Stimulated activated CD8-positive, alpha-beta memory T cell treated with anti-CD3 and anti-CD28 coated beads, Interleukin-15, amount 100 ng/mL, for 24 hours (primary cell): ENCODE measurements at regions not wholly inside any gene's neighbourhood (a gene's known extent, or its start where the extent isn't known, plus 50 kb on each side); places are given as distances from the start of the nearest gene placed in this dataset.
"Not testable (repeated sequence)": the region's sequence is repeated elsewhere in the genome, so short reads cannot be mapped to it uniquely, and the experiment has no call there.

Experiments used
- DNase-seq: peaks from one replicate; pipeline ENCODE4 v3.0.0-alpha.2; 2020; ENCODE audit warnings: low read depth

DNA sequence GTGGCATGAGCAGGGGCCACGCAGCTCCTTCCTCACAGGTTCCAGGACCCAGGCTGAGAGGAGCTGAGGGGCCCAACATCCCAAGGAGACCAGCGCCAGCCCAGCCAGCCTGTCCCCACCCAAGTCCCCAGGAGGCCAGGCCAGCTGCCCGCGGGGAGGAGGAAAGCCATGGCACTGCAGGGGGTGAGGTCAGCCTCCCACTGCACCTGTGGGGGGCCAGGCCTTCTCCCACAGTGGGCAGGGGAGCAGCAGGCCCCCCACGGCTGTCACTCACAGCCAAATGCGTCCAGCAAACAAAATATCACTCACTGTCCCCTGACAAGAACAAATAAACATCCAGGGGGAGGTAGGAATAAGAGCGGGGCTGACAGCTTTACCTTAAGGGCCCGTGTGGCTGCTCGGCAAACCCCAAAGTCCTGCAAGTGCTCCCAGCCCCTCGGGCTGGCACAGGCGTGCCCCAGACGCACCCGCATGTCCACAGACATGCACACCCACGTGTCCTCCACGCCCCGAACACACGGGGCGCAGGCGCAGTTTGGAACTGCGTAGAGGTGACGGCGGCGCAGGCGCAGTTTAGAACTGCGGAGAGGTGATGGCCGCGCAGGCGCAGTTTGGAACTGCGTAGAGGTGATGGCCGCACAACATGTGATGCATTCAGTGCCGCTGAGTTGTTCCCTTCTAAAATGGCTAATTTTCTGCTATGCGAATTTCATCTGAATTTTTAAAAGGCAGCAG, 291.1 kb downstream of the FOXL1 start:
- no peak for DNase-seq

DNA sequence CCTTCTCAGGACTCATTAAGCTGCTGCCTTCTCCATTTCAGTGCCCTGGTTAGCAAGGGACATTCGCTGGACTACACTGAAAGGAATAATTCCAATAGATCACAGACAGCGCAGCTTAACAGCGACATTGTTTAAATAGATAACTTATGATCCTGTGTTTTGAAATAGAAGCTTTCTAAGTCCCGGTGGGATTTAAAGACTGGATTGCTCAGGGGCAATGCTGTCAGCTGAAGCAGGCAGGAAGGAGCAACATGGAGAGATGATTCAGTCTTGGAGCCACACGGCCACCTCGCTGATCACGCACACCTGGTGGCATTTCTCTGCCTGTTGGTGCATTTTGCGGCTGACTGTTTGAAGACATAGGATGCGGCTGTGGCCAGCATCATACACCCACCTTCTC, 292.0 kb downstream of the FOXL1 start:
- no peak for DNase-seq

DNA sequence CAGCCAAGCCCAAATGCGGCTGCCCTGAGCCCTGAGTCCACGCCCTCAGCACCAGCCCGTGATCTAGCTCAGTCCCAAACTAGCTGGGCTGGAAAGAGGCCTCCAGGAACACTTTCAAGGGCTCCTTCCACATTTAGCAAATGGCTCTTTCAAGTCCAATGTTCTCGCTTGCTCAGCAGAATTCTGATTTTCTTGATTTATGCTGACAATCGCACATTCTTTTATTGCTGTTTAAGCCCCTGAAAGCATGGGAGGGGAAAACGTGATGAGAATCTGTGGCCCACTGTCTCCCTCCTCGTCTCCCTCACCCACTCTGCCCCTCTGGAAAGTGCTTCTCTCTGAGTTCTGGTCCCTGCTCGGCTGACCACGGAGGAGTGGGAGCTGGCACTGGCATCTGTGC, 293.8 kb downstream of the FOXL1 start:
- no peak for DNase-seq

DNA sequence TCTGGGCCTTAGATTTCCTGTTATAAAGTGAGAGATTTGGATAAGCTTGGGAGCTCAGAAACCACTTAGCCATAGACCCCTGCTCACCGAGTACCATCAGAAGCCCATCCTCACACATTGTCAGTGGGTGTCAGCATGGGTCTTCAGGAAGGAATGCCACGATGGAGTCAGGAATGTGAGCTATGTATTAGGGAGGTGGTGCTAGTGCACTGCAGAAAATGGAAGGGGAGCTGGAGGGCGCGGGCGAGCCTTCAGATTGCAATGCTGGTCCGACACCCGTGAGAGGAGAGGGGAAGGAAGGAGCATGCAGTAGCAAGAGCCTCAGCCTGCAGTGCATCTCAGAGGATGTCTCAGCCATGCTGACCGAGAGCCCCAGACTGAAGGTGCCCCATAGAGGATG, 294.5 kb downstream of the FOXL1 start:
- no peak for DNase-seq

DNA sequence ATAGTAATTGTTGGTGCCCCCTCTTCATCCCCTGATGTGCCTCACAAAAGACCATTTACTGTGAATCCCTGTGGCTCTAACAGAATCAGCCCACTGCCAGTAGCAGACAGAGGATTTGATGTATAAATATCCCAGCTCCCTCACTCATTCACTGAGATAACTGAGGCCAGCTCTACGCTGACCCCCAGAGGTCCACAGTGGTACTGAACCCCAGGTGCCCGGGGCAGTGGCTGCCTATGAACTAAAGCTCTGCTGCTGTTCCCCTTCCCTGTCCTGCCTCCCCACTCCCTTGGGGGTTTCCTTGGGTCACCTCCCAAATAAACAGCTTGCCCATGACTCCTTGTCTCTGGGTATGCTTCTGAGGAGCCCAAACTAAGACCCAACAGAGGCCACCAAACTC, 295.8 kb downstream of the FOXL1 start:
- DNase-seq = no peak

DNA sequence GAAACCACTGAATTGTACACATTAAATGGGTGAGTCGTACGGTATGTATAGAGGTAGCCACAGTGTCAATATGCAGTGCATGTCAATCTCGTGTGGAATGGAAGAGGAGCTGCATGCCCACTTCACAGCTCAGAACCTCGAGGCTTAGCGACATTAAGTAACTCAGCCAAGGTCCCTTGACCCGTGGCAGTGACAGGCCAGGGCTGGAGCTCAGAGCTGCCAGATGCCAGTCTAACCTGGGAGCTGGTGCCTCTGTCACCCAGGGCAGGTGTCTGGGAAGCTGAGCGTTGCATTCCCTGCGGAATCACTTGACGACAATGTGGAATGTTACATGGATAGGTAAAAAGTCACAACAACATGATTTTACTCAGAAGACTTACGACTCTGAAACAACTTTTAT, 298.1 kb downstream of the FOXL1 start:
- no peak for DNase-seq

DNA sequence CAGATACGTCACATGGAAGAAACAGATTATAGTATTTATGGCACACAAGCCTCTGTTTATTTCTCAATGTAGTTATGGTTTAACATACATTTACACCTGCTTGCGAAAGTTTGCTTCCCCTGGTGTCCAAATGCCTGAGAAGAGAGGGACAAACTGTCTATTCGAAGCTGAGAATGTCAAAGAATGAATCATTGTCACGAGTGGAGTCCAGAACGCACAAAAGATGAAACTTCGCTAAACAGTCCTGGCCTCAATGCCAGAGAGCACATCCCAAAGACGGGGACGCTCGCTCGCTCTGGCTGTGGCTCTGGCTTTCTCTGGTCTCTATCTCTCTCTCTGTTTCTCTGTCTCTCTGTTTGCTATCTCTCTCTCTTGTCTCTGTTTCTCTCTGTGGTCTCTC, 298.8 kb downstream of the FOXL1 start:
- DNase-seq = no peak

DNA sequence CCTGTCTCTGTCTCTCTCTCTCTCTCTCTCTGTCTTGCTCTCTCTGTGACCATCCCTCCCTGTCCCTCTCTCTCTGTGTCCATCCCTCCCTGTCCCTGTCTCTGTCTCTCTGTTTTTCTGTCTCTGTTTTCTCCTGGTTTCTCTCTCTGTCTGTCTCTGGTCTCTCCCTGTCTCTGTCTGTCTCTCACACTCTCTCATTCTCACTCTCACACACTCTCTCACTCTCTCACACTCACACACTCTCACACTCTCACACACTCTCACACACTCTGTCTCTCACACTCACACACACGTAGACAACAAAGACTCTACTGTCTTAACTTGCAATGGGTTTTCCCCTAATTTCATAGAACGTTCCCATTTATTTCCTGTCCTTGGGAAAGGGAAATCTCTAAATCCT, 299.5 kb downstream of the FOXL1 start:
- DNase-seq = no peak

DNA sequence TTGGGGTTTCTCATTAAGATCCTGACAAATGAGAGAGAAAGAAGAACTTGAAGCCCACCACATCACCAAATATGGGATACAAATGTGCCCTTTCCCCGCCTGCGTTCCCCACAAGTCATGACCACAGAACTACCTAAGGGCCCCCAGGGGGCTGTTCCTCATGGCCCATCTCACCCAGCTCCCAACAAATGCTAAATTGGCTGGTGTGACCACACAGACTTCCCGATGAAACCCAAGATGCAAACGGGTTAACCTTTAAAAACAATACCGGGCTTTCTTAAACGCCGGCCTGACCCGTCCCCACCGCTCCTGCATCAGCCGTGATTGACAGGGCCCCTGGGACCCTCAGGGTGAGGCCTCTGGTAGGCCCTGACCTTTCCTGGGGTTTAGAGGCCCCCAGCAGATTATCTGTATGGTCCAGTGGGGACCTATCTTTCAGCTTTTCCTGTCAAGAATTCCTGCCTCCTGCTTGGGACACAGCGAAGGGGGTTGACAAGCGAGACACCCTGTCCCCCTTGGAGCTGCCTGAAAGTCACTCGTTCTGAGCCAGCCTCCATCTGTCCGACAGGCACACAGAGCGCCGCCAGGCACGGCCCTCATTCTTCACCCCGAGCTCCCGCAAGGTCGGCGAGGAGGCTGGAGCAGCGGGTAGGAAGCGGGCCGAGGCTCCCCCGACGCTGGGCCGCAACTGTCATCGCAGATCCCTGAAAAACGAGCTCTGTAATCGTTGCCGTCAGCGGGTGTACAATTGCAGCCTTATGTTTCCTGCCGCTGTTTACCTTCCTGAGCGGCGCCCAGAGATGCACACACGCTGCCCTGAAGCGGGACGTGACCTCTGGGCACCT, 300.1 kb downstream of the FOXL1 start:
- DNase-seq = no peak

DNA sequence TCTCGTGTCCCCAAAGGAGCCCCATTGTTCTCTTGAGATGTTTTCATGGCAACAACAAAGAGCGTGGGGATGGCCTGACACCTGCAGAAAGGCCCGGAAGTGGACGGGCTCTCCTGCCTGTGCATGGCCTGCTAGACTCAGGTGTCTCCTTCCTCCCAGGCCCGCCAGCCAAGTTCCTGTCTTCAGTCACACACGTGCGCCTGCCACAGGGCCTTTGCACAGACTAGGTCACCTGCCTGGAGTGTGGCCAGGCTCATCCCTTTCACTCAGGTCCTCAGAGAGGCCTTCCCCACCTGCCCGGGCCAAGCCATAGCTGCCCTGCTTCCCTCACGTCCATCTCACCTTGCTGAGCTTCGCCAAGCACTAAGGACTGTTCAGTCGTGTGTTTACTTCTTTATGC, 300.9 kb downstream of the FOXL1 start:
- DNase-seq = no peak

DNA sequence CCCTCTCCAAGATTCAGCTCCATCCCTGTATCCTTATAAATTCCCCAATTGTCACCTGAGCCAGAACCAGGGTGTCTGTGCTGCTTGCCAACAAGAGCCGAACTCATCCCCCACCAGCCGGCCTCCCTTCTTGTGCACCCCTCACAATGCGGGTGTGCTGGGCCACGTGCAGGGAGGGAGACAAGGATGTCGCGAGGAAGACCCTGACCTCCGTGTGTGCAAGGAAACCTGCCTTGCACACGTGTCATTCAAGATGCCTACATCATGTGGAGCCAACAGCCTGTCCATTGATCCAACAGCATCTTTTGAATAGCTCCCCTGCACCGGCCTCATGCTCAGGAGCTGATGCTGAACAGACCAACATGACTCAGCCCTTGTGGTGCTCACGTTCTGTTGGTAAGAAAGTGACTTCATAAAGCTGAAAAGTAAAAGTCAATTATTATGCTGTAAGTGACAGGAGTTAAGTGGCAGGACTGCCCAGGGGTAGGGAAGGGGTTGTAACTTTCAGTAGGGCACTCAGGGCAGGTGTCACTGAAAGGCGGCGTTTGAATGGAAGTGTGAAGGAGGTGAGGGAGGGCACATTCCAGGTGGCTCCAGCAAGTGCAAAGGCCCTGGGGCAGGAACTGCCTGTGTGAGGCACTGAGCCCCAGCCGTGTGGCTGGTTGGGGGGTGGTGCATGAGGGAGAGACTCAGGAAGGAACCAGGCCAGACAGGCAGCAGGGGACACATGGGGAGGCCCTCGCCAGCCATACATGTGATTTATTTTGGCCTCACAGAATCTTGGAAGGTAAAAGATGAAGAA, 302.2 kb downstream of the FOXL1 start:
- DNase-seq = no peak

DNA sequence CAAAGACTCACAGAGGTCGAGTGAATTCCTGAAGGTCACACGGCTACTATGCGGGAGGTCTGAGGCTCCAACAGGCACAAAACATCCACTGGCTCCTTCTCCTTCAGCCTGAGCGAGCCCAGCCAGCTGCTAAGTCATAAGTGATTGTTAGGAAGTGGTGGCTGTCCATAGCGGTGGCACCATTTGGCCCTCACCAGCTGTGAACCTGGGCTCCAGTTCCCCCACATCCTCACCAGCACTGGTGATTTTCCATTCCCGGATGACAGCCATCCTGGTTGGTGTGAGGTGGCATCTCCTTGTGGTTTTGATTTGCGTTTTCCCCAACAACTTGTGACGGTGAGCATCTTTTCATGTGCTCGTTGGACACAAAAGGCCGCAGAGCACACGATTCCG, 302.8 kb downstream of the FOXL1 start:
- DNase-seq = no peak

DNA sequence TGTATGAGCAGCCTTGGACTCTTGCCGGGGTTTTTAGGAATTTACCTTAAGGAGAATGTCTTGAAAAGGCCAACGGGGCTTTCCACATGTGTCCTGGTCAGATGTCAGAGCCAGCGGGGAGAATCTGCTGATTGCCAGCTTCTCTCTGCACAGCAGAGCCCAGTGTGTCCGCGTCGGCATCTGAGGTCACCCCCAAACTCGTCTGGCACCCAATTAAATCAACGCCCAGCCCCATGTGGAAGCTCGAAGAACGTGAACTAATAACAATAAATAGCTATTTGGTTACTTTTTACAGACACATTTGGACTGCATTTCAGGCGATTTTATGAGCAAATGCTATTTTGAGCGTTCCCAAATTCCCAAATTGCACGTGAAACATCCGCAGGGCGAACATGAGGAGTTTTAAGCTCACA, 303.5 kb downstream of the FOXL1 start:
- DNase-seq = no peak

DNA sequence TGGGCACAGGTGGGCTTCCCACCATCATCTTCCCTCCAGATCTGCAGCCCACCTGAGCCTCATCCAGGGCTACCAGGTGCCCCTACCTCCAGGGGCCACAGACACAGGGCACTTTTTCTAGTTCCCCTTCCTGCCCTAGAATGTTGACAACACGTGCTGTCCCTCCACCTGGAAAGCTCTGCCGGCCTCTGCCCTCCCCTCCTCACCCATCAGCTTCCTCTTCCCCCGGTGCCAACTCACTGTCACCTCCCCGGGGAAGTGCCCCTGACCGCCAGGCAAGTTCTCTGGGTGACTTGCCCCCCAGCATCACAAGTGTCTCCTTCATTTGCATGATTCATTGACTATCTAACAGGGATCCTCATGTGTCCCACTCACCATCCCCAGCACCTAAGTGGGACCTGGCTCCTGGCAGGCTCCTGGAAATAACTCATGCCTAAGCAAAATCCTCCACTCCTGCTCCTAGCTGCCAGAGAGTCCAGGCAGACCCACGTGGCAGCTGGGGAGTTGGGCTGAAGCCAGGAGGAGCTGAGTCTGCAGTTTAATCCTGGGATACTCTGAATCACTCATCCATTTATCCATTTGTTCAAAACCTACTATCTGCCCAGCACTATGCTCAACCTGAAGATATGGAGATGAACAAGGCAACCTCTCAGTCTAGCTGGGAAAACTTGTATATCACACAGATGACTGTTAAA, 304.4 kb downstream of the FOXL1 start:
- DNase-seq = no peak

DNA sequence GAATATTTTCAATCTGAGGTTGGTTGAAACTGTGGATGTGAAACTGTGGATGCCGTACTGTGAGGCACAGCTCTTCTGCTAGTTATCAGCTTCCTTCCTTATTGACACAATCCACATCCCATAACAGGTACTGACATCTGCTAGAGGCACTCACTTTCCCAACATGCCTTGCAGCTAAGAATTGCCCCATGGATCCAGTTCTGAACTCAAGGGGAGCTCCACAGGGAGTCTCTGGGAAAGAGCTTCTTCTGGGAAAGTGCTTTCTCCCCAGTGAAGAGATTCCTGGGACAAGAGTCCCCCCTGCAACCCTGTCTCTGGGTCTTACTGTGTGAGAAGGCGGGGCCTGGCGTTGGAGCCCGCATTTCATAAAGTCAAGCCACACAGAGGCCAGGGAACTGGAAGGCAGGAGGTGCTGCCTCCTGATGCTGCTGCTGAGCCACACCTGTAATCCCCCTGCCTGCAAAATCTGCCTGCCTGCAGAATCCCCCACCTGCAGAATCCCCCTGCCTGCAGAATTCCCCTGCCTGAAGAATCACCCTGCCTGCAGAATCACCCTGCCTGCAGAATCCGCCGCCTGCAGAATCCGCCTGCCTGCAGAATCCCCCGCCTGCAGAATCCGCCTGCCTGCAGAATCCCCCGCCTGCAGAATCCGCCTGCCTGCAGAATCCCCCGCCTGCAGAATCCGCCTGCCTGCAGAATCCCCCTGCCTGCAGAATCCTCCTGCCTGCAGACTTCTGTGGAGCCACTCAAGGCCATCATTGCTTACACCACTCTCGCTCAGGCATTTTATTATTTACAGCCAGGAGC, 305.4 kb downstream of the FOXL1 start:
- no peak for DNase-seq

DNA sequence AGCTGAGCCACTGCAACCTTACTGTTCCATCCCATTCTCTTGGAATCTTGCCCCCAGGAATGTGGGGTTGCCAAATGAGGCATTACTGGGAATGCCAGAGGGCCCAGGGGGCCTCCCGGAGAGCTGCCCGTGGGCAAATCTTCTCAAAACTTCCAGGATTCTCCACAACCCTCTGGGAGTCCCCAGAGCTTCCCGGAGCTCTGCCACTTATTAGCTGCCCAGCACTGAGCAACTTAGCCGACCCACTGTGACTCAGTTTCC, 306.0 kb downstream of the FOXL1 start:
- no peak for DNase-seq

DNA sequence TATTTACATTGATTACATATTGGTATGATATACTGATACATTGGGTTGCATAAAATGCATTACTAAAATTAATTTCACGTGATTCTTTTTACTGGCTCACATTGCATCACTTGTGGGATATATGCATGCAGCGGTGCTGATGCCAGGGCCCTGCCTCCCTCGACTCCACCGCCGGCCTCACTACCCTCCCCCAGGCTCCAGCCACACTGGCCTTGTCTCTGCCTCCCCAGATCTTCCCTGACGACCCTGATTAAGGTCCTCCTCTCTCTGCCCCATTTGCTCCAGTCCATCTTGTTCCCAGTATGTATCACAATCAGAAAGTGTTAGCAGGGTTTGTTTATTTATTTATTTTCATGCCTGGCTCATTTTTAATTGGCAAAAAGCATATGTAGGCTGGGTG, 306.8 kb downstream of the FOXL1 start:
- no peak for DNase-seq

DNA sequence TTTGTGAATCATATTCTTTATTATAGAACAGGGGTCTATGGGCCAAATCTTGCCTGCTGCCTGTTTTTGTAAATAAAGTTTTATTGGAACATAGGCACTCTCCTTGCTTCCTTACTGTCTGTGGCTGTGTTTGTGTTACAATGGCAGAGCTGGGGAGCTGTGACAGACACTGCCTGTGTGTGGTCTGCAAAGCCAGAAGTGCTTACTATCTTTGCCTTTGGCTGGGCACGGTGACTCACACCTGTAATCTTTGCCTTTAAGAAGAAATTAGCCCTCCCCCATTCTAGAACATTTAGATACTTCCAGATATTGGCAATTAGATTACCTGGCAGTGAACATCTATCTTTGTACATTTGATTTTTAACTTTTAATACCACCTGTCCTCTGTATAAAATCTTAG, 308.3 kb downstream of the FOXL1 start:
- DNase-seq = no peak

DNA sequence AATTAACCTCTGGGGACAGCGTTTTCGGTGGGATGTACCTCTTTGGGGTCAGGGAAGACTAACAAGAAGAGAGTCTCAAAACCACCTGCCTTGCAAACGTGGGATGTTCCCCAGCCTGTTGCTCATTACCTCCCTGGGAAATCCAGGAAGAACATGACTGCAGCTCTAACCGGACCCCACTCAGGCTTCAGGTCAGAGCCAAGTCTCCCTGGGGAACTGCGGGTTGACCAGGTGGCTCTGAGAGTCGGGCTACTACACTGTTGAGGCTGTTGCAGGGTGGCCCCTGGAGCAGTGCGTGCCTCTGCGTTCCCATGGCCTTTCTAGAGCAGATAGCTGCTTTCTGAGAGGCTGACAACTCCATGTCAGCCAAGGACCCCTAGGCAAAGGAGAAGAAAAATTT, 309.1 kb downstream of the FOXL1 start:
- DNase-seq = no peak

DNA sequence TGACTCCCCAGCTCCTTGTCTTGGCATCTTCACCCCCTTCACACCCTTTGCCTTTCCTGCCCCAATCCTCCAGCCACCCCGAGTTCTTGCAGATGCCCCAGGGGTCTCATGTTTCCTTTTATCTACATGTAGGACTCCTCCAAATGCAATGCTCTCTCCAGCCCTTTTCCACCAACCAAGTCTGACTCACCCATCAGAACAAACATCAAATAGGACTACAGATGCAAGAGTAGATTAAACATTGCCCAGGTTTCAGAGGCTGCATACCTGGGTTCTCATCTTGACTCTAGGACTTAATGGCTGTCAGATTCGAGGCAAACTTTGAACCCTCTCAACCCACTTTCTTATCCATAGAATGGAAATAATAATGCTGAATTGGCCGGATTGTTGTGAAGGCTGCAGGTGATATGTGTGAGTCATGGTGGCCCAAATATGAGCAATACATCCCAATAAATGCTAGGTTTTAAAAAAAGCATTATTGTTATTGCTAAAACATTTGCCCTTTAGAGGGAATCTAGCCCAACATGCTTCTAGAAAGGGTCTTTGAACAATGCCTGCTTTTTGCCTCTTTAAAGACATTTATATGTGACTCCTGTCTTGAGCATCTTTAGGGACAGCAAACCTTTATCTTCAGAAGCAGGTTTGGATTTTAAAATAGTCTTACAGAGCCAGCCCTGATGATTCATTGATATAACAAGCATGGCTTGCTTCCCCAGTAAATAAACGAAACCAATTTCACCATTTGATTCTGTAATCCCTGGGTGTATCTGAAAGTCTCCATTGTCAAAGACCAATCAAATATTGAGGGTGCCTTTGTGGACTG, 310.1 kb downstream of the FOXL1 start:
- DNase-seq = no peak

DNA sequence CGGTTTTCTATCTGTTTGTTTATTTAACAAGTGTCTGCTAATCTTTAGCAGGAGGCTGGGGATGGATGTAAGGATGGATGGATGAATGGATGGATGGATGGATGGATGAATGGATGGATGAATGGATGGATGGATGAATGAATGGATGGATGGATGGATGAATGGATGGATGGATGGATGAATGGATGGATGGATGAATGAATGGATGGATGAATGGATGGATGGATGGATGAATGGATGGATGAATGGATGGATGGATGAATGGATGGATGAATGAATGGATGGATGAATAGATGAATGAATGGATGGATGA, 310.7 kb downstream of the FOXL1 start:
- DNase-seq = not testable (repeated sequence)
